Left colon (tissue), 2 donors: ENCODE measurements at regions not wholly inside any gene's neighbourhood (a gene's known extent, or its start where the extent isn't known, plus 50 kb on each side); places are given as distances from the start of the nearest gene placed in this dataset.
"Not testable (repeated sequence)": the region's sequence is repeated elsewhere in the genome, so short reads cannot be mapped to it uniquely, and the experiment has no call there.

Experiments used
- ATAC-seq: fragments of 200-7000 bp; cut with Tn5 transposase; one replicate; pipeline ENCODE4 v1.9.1; 2020; ENCODE audit warnings: mild to moderate bottlenecking, moderate library complexity
- DNase-seq, 2 donors: peaks; one replicate each; pipeline ENCODE4 v3.0.0-alpha.2; 2020
- intact Hi-C, 2 donors: fragments of 100-400 bp; cut with DNase I in 1 of 2; cut with micrococcal nuclease in 1 of 2; formaldehyde crosslinking; loops; one replicate each; pipeline versions ENCODE4 v1.11.2 to v1.14.0; 2022; cut with DNase I, micrococcal nuclease
- donor health status: DM: no; HTN: no; CAD: no.
- donor health status: DM: yes; HTN: yes; CAD: no.

DNA sequence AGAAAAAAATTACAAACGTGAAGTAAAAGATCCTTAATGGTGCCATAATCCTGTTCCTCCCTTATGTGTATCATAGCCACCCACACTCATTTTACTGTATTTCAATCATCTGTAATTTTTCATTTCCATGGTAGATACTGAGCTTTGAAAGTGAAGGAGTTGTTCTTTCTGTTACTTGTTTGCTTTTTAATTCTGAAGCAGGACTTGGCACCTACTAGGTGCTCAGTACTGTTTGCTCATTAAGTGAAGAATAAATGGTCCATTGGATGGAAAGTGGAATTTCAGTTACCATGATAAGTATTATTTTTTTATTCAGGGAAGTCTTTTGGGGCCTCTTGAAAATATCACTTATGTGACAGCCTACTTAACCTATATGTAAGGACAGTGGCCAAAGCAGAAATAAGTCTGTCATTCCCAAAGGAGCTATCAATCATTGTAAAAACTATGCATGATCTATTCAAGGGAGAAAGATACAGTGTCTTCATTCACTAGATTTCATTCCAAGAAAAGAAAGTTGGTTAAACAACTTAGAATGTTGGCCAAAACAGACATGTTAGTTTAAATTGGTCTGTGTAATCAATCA, 1244.4 kb upstream of the SEL1L start:
- no peak for DNase-seq
- intact Hi-C loops, result no loop called here

DNA sequence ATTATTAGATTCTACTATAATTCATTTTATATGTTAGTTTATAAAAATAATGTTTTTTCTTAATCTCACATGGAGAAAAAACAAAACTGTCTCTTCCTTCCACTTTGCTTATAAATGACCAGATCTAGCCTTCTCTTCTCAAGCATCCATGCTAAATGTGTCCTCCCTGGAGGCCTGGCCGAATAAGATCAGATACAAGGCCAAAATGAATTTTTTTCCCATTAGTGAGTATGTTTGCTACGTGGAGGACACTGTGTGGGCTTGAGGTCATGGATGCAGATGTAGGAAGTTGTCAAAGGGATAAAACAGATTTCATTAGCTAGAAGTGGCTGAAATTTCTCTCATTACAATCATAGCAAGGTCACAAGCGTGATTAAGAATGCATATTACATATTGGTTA, 1244.9 kb upstream of the SEL1L start:
- DNase-seq, result no peak
- ATAC-seq, result no peak
- intact Hi-C loops, result no loop called here

More for the DNA sequence above, 1244.4 kb upstream of the SEL1L start:
- ATAC-seq, result no peak

DNA sequence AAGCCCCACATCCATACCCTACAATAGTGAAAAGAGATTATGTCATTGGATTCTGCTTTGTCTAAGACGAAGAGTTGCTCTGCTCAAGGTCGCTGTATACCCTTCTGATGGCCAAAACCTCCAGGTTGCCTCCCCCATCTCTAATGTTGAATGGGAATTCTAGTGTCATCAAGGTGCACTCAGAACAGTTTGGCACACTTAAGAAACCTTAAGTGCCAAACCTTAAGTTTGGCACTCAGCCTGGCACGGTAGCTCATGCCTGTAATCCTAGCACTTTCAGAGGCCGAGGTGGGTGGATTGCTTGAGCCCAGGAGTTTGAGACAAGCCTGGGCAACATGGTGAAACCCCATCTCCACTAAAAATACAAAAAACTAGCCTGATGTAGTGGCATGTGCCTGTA, 1245.6 kb upstream of the SEL1L start:
- ATAC-seq (no peak), DNase-seq (no peak)

DNA sequence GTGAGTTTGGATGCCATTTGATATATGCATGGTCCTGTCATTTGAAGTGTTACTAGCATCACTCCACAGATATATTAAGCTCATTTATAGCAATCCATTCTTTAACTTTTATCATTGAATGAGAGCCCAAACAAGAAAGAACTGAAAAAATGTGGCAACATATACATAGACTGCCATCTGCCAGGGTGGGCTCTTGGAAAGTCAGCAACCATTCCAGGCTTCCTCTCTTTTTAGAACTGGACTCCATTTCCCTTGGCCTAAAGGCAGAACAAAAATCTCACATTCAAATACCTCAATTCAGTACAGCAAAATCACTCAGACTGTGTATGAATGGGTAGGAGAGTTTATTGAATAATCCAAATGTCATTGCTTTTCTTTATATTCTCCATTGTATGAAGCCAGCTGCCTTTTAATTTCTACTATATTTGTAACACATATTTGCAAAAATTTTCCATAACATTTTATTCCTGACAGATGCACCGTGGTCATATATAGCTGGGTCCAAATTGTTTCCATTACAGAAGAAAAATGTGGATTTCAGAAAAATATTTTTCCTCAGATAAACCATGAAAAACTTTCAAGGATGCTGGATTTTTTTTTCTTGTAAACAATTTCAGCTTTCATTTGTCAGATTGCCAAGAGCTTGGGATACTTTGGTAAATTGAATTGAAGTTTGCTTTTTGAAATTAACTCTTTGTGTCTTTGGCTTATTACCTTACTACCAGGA, 1252.3 kb upstream of the SEL1L start:
- ATAC-seq, result no peak
- DNase-seq, result no peak

More for the DNA sequence above, 1245.6 kb upstream of the SEL1L start:
- intact Hi-C loops, result no loop called here

GRCh38 chr14:82786483-82786880, 1252.8 kb upstream of the SEL1L start:
- no peak for ATAC-seq
- DNase-seq, result no peak
- intact Hi-C loops, result no loop called here

More for the DNA sequence above, 1252.3 kb upstream of the SEL1L start:
- intact Hi-C loops, result no loop called here

DNA sequence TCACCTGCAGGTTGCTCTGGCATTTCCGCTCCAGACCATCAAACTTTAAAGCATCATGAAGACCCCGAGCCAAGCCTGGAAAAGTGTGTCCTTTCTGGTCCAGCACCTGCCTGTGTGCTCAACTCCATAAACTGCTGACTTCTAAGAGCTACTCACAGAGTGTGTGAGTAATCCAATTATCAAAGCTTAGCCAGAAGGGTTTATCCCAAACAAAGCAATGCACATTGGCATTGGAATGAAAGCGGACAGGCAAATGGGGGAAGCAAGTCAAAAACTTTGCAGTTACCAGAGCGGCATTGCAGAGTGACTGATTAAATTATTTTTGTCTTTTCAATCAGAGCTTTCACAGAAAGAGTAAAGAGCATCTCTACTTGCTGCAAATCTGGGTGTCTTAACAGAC, 1262.4 kb upstream of the SEL1L start:
- ATAC-seq (no peak), DNase-seq (no peak)
- intact Hi-C loops, result no loop called here

- ATAC-seq (no peak), DNase-seq (no peak)
- intact Hi-C loops, result no loop called here
These were observed 1264.6 kb upstream of the SEL1L start for GRCh38 chr14:82798276-82798675.

DNA sequence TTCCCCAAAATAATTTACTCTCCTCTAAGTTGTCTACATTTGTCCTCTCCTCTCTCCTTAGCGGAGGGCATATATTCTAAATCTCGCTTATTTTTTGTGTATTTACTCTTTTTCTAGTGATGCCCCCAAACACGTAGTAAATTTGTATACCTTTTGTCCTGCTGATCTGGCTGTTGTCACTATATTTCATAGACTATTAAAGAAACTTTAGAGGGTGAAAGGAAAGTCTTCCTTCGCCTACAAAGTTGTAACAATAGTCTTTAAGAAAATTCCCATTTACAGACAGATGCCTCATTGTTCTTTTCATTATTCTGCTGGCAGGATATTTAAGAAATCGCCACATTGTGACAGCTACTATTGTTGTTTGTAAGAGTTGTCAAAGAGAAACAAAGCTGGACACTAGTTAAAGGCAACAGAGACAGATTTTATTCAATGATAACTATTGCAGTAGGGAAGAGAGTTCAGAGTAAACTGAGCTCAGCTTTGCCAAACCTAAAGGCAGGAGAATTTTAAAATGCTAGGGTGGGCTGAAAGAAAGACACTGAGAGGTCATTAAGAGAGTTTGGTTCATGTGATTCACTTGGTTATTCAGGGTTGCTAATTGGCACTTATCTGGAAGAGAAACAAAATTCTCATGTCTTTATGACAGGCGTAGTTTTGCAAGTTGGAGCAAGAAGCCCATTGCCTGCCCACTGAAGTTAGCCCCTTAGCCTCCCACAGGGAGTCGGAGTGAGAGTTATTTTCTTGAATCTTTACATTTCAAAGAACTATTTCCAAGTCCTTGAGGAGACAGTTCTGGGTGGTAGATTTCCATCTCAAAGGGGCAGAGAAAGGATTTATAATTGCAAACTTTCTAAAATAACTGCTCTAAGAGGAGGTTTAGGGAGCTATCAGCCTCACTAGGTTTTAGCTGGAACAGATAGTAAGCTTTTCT, 1272.5 kb upstream of the SEL1L start:
- ATAC-seq (no peak), DNase-seq (no peak)
- intact Hi-C loops, result no loop called here

- ATAC-seq, result no peak
- no peak for DNase-seq
These were observed 1277.6 kb upstream of the SEL1L start for GRCh38 chr14:82811246-82811645.

DNA sequence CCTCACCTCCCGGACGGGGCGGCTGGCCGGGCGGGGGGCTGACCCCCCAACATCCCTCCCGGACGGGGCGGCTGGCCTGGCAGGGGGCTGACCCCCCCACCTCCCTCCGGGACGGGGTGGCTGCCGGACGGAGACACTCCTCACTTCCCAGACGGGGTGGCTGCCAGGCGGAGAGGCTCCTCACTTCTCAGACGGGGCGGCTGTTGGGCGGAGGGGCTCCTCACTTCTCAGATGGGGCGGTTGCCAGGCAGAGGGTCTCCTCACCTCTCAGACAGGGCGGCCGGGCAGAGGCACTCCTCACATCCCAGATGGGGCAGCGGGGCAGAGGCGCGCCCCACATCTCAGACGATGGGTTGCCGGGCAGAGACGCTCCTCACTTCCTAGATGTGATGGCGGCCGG, 1280.7 kb upstream of the SEL1L start:
- intact Hi-C loops, DNase-seq, ATAC-seq: not testable (repeated sequence)

More at GRCh38 chr14:82811246-82811645, 1277.6 kb upstream of the SEL1L start:
- intact Hi-C loops, result no loop called here

GRCh38 chr14:82830596-82830995, 1296.9 kb upstream of the SEL1L start:
- intact Hi-C loops, result no loop called here
- ATAC-seq (no peak), DNase-seq (no peak)

- no peak for DNase-seq
- ATAC-seq, result no peak
- intact Hi-C loops, result no loop called here
These were observed 1302.8 kb upstream of the SEL1L start for GRCh38 chr14:82836256-82836950.

DNA sequence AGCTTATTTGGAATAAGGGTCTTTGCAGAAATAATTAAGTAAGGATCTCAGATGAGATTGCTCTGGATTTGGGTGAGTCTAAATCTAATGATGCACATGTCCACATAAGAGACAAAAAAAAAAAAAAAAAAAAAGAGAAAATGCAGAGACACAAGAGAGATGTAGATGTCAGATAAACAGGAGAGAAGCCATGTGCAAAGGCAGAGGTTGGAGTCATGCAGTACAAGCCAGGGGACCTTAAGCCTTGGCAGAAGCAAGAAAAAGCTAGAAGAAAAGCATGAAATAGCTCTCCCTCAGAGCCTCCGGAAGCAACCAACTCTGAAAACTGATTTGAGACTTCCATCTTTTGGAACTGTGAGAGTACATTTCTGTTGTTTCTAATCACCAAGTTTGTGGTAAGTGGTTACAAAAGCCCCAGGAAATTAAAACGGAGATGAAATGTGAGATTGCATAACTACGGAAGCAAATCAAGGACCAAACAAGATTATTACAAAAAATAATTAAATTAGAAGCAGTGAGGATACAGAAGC, 1304.0 kb upstream of the SEL1L start:
- DNase-seq, result no peak
- ATAC-seq, result no peak
- intact Hi-C loops, result no loop called here

DNA sequence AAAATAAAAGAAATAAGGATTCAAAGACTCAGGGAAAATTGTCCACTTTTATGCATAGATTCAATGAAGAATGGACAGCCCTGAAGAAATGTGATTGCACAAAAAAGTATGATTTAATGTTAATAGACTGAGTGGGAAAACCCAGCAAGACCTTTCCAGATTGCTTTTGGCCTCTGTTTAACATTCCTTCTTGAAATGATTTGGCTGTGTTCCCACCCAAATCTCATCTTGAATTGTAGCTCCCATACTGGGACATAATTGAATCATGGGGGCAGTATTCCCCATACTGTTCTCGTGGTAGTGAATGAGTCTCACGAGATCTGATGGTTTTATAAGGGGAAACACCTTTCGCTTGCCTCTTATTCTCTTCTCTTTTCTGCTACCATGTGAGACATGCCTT, 1316.9 kb upstream of the SEL1L start:
- intact Hi-C loops, result no loop called here
- ATAC-seq, result no peak
- no peak for DNase-seq

DNA sequence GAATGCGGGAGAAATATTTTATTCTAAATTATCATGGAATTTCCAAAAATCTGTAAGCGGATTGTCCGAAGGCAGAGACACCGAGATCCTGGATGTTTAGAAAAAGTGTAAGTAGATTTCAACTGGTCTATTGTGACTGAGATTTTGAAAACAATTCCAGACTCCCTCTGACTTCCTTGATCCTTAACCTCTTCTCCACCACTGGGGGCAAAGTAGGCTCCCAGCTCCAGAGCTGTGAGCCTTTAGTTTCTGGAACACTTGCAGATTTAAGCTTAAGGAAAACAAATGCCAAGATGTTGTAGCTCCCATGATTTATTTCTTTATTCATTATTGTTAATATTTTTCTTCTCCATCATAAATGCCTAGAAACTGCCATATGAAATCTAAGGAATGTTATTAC, 1320.5 kb upstream of the SEL1L start:
- no peak for DNase-seq
- ATAC-seq, result no peak
- intact Hi-C loops, result no loop called here

GRCh38 chr14:82854901-82855300, 1321.2 kb upstream of the SEL1L start:
- intact Hi-C loops, result no loop called here
- ATAC-seq (no peak), DNase-seq (no peak)

DNA sequence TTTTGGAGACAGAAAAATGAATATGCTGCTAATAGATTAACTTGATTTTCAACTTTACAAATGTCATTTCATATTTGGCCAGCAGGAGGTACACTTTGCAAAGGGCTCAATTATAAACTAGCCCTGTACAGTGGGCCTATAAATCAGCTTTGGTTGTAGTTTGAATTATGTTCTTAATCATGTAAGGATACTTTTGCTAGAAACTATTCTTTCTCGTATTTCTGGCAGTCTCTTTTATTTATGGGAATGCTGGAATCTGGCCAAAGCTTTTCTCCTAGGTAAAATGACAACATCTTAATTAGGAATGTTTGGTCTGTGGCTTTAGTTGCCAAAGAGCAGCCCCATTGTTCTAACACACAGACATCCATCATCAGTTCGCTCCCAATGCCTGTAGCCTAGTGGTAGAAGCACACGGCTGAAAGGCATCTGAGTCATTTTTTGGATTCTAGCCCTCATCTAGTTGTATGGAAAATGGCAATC, 1322.3 kb upstream of the SEL1L start:
- intact Hi-C loops, result no loop called here
- DNase-seq (no peak), ATAC-seq (no peak)

GRCh38 chr14:82861313-82861712, 1327.7 kb upstream of the SEL1L start:
- ATAC-seq (no peak), DNase-seq (no peak)
- intact Hi-C loops, result no loop called here

GRCh38 chr14:82872494-82872893, 1338.8 kb upstream of the SEL1L start:
- DNase-seq (no peak), ATAC-seq (no peak)
- intact Hi-C loops, result no loop called here
